Frontal cortex (tissue), 3 donors: ENCODE measurements at regions not wholly inside any gene's neighbourhood (a gene's known extent, or its start where the extent isn't known, plus 50 kb on each side); places are given as distances from the start of the nearest gene placed in this dataset.
"Not testable (repeated sequence)": the region's sequence is repeated elsewhere in the genome, so short reads cannot be mapped to it uniquely, and the experiment has no call there.

Experiments used
- DNase-seq, 2 donors: peaks; one replicate each; pipeline ENCODE4 v3.0.0; 2012; ENCODE audit warnings: low spot score in 2 of 2
- FAIRE-seq: peaks from 2 replicates; lab custom pipeline; 2012; peaks lifted over from hg19 to GRCh38; lab: Jason Lieb, UNC
- donor health status: control.
- donor health status: control.
- donor health status: control.

- not testable (repeated sequence) for DNase-seq, FAIRE-seq
Measured at GRCh38 chr9:39552242-39552881, 196.9 kb downstream of the SPATA31A1 start.

- FAIRE-seq, DNase-seq: not testable (repeated sequence)
Measured at GRCh38 chr9:39554352-39554751, 198.9 kb downstream of the SPATA31A1 start.

GRCh38 chr9:39559384-39559783, 203.9 kb downstream of the SPATA31A1 start:
- not testable (repeated sequence) for DNase-seq, FAIRE-seq

GRCh38 chr9:39566782-39567181, 211.3 kb downstream of the SPATA31A1 start:
- not testable (repeated sequence) for DNase-seq, FAIRE-seq

- DNase-seq, FAIRE-seq: not testable (repeated sequence)
Measured at GRCh38 chr9:39567396-39567795, 211.9 kb downstream of the SPATA31A1 start.

- DNase-seq, FAIRE-seq: not testable (repeated sequence)
Measured at GRCh38 chr9:39568900-39569299, 213.4 kb downstream of the SPATA31A1 start.

GRCh38 chr9:39573024-39574022, 217.9 kb downstream of the SPATA31A1 start:
- not testable (repeated sequence) for FAIRE-seq, DNase-seq

- not testable (repeated sequence) for FAIRE-seq
Measured at GRCh38 chr9:39579000-39579399, 223.5 kb downstream of the SPATA31A1 start.

GRCh38 chr9:39581296-39581695, 225.8 kb downstream of the SPATA31A1 start:
- not testable (repeated sequence) for FAIRE-seq

More at GRCh38 chr9:39579000-39579399, 223.5 kb downstream of the SPATA31A1 start:
- not testable (repeated sequence) for DNase-seq

GRCh38 chr9:39582677-39583412, 227.4 kb downstream of the SPATA31A1 start:
- FAIRE-seq, result not testable (repeated sequence)

More at GRCh38 chr9:39581296-39581695, 225.8 kb downstream of the SPATA31A1 start:
- not testable (repeated sequence) for DNase-seq

GRCh38 chr9:39583413-39583747, 227.9 kb downstream of the SPATA31A1 start:
- FAIRE-seq, DNase-seq: not testable (repeated sequence)

More at GRCh38 chr9:39582677-39583412, 227.4 kb downstream of the SPATA31A1 start:
- DNase-seq, result not testable (repeated sequence)

GRCh38 chr9:39585233-39585632, 229.8 kb downstream of the SPATA31A1 start:
- not testable (repeated sequence) for DNase-seq, FAIRE-seq

GRCh38 chr9:39587844-39588499, 232.5 kb downstream of the SPATA31A1 start:
- FAIRE-seq (no peak), DNase-seq (peak; percentile 2 to 7)

- DNase-seq, result peak; percentile 8 to 16
Measured at GRCh38 chr9:39588500-39589137, 233.2 kb downstream of the SPATA31A1 start.

GRCh38 chr9:39604089-39604488, 248.6 kb downstream of the SPATA31A1 start:
- DNase-seq, FAIRE-seq: not testable (repeated sequence)

More at GRCh38 chr9:39588500-39589137, 233.2 kb downstream of the SPATA31A1 start:
- no peak for FAIRE-seq

GRCh38 chr9:39611449-39612231, 256.2 kb downstream of the SPATA31A1 start:
- not testable (repeated sequence) for FAIRE-seq, DNase-seq

- FAIRE-seq, DNase-seq: not testable (repeated sequence)
Measured at GRCh38 chr9:39616480-39616879, 261.0 kb downstream of the SPATA31A1 start.

GRCh38 chr9:39624048-39624447, 268.6 kb downstream of the SPATA31A1 start:
- not testable (repeated sequence) for FAIRE-seq, DNase-seq
